Prostate gland (tissue), 2 donors: ENCODE measurements at regions not wholly inside any gene's neighbourhood (a gene's known extent, or its start where the extent isn't known, plus 50 kb on each side); places are given as distances from the start of the nearest gene placed in this dataset.
"Not testable (repeated sequence)": the region's sequence is repeated elsewhere in the genome, so short reads cannot be mapped to it uniquely, and the experiment has no call there.

Source experiments
- DNase-seq: peaks from one replicate; pipeline ENCODE4 v3.0.0-alpha.2; 2019; ENCODE audit warnings: low spot score
- H3K27ac ChIP-seq, 2 donors: fragments of 200-600 bp; sonication (generic); 2 replicates each; pipeline ENCODE4 v1.5.1; 2017 to 2019
- H3K27me3 ChIP-seq: fragments of 200-600 bp; sonication (generic); replicated peaks from 2 replicates; pipeline ENCODE4 v1.5.1; 2019; ENCODE audit not compliant: insufficient read depth
- H3K36me3 ChIP-seq, 2 donors: fragments of 200-600 bp; sonication (generic); 1 replicate in 1 of 2; 2 replicates in 1 of 2; pipeline versions ENCODE4 v1.5.1 to v1.8.1; 2017 to 2019
- H3K4me1 ChIP-seq: fragments of 200-600 bp; sonication (generic); replicated peaks from 2 replicates; pipeline ENCODE4 v1.5.1; 2019
- H3K4me3 ChIP-seq, 2 donors: fragments of 200-600 bp; sonication (generic); 2 replicates each; pipeline ENCODE4 v1.5.1; 2017 to 2019
- H3K9me3 ChIP-seq: fragments of 200-600 bp; sonication (generic); 2 replicates; pipeline ENCODE4 v1.5.1; 2017
- CTCF ChIP-seq, 4 experiments: fragments of 200-600 bp in 2 of 4; fragments of 450-650 bp in 2 of 4; sonication (generic) in 2 of 4; IDR thresholded peaks; 1 replicate in 3 of 4; 2 replicates in 1 of 4; pipeline ENCODE4 v1.5.1; 2016 to 2019; ENCODE audit warnings: antibody characterized with exemption in 4 of 4, mild to moderate bottlenecking in 2 of 4, moderate library complexity in 2 of 4
- POLR2A ChIP-seq: fragments of 450-650 bp; IDR thresholded peaks from one replicate; pipeline ENCODE4 v1.6.1; 2016; ENCODE audit warnings: antibody characterized with exemption, mild to moderate bottlenecking
- POLR2AphosphoS5 ChIP-seq: sonication (generic); formaldehyde crosslinking; IDR thresholded peaks from one replicate; pipeline ENCODE4 v1.6.1; 2017; ENCODE audit warnings: antibody characterized with exemption
- WGBS: methylation state at CpG from one replicate; pipeline ENCODE4 v1.1.5; 2018; 5-methylcytosine and 5-hydroxymethylcytosine counted together
- intact Hi-C: fragments of 100-400 bp; cut with DNase I; formaldehyde crosslinking; loops from one replicate; pipeline ENCODE4 v1.14.2; 2022

- DNase-seq: no peak
- H3K36me3 ChIP-seq: no peaks in the 10 kb centered on the region
- WGBS: 84% methylated on average over 6 of the region's 6 CpGs
- H3K4me1 ChIP-seq: no peaks in the 10 kb centered on the region
- H3K27me3 ChIP-seq: no peaks in the 10 kb centered on the region
- no peak overlapping the region for H3K27ac ChIP-seq
- TF ChIP-seq POLR2A: no peak
- no peak for TF ChIP-seq CTCF (IDR thresholded peaks at IDR 0.05)
- no peak for TF ChIP-seq POLR2AphosphoS5
- intact Hi-C loops: no loop called here
- H3K9me3 ChIP-seq: no peaks in the 10 kb centered on the region
- no peak overlapping the region for H3K4me3 ChIP-seq
Measured at GRCh38 chr6:101181006-101181405, 212.5 kb upstream of the GRIK2 start.

GRCh38 chr6:101188285-101188798 lies 205.2 kb upstream of the GRIK2 start:
- H3K9me3 ChIP-seq, intact Hi-C loops, H3K4me1 ChIP-seq, H3K27me3 ChIP-seq, H3K27ac ChIP-seq, H3K4me3 ChIP-seq, DNase-seq, H3K36me3 ChIP-seq: not testable (repeated sequence)
- WGBS: 88% methylated on average over 12 of the region's 12 CpGs

GRCh38 chr6:101195588-101195987 lies 197.9 kb upstream of the GRIK2 start:
- no peaks in the 10 kb centered on the region for H3K36me3 ChIP-seq
- intact Hi-C loops: no loop called here
- H3K4me3 ChIP-seq: no peak overlapping the region
- H3K27me3 ChIP-seq: no peaks in the 10 kb centered on the region
- TF ChIP-seq POLR2A: no peak
- TF ChIP-seq POLR2AphosphoS5: no peak
- TF ChIP-seq CTCF (IDR thresholded peaks at IDR 0.05): no peak
- H3K4me1 ChIP-seq: no peaks in the 10 kb centered on the region
- no peaks in the 10 kb centered on the region for H3K9me3 ChIP-seq
- H3K27ac ChIP-seq: no peak overlapping the region
- no peak for DNase-seq

- no peak for TF ChIP-seq CTCF (IDR thresholded peaks at IDR 0.05)
- TF ChIP-seq POLR2A: no peak
- TF ChIP-seq POLR2AphosphoS5: no peak
- no peak overlapping the region for H3K27ac ChIP-seq
- no peak for DNase-seq
- intact Hi-C loops: no loop called here
- no peaks in the 10 kb centered on the region for H3K36me3 ChIP-seq
- H3K4me3 ChIP-seq: no peak overlapping the region
- no peaks in the 10 kb centered on the region for H3K27me3 ChIP-seq
- H3K9me3 ChIP-seq: no peaks in the 10 kb centered on the region
- no peaks in the 10 kb centered on the region for H3K4me1 ChIP-seq
Measured at GRCh38 chr6:101199441-101199840, 194.1 kb upstream of the GRIK2 start.

- TF ChIP-seq POLR2A (no peak), POLR2AphosphoS5 (no peak), CTCF (IDR thresholded peaks at IDR 0.05) (no peak)
- intact Hi-C loops: no loop called here
Measured at GRCh38 chr6:101202867-101203374, 190.6 kb upstream of the GRIK2 start.

More at GRCh38 chr6:101202867-101203374, 190.6 kb upstream of the GRIK2 start:
- Histone ChIP-seq H3K36me3 (no peaks in the 10 kb centered on the region), H3K4me1 (no peaks in the 10 kb centered on the region), H3K9me3 (no peaks in the 10 kb centered on the region), H3K27ac (no peak overlapping the region), H3K4me3 (no peak overlapping the region), H3K27me3 (no peaks in the 10 kb centered on the region)
- DNase-seq: no peak
